ENCODE measurements at regions not wholly inside any gene's neighbourhood (a gene's known extent, or its start where the extent isn't known, plus 50 kb on each side); places are given as distances from the start of the nearest gene placed in this dataset.

DNA sequence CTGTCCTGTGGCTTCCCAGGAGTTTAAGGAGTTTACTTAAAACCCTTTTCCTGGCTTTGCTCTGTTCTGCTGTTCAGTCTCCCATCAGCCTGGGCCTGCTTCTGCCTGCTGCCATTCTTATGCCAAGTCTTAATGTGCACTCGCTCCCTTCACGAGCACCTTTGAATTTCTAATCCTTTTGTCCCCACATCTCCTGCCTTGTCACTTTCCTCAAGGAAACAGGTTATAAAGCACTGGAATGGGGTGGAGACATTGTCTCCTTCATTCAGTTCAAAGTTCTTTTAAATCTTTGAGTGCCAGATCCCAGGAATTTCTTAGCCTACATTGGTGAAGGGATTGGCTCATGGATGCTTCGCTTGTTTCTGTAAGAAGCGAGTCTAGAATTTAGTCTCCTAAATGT is 87.2 kb upstream of the LIFR start:
- intact Hi-C loops (cut with DNase I), result no loop called here
- Histone ChIP-seq H3K36me3 (no peaks in the 10 kb centered on the region), H3K4me1 (peaks cover 17 to 20% (median 18%) of the 10 kb centered on the region in 3 donors), H3K27me3 (no peaks in the 10 kb centered on the region), H3K9me3 (no peaks in the 10 kb centered on the region), H3K4me3 (no peak overlapping the region), H3K27ac (no peak overlapping the region)
- WGBS, 2 donors, result 94 to 97% methylated on average over 4 of the region's 4 CpGs
- FAIRE-seq (no peak), DNase-seq (no peak), ATAC-seq (no peak)
- TF ChIP-seq CTCF (IDR thresholded peaks at IDR 0.05), result no peak

GRCh38 chr5:38645508-38645907 is 89.1 kb upstream of the LIFR start:
- FAIRE-seq (no peak), ATAC-seq (peak in 1 of 4 donors; percentile 51), DNase-seq (no peak)
- H3K4me3 ChIP-seq, result no peak overlapping the region
- H3K27me3 ChIP-seq, result no peaks in the 10 kb centered on the region
- H3K9me3 ChIP-seq, result no peaks in the 10 kb centered on the region
- peaks cover 0 to 1% (median under 1%) of the 10 kb centered on the region in 3 donors for H3K4me1 ChIP-seq
- TF ChIP-seq CTCF (IDR thresholded peaks at IDR 0.05), result no peak
- no peak overlapping the region for H3K27ac ChIP-seq
- intact Hi-C loops (cut with DNase I), result no loop called here
- H3K36me3 ChIP-seq, result no peaks in the 10 kb centered on the region

DNA sequence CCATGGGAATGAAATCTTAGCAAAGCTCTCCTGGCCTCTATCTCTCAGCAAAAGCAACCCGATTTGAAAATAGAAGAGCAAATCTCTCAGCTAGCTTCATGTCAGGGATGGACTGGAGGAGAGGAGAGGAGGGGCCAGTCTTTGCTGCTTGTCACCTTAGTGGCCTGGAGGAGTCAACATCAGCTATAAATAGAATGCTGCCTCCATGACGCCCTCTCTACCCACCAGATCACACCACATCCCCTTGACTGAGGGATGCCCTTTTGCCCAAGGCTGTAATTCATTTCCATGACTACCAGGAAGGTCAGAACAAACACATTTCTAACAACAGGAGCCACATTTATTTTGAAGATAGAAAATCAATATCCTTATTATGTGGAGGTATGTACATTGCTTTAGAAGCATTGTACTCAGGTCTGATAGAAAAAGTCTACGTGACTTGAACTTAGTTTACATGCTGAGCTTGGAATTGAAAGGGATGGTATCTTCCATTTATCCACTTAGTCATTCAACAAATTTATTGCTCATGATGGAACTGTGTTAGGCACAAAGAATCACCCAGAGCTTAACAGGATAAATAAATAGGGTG is 92.4 kb upstream of the LIFR start:
- Histone ChIP-seq H3K9me3 (no peaks in the 10 kb centered on the region), H3K36me3 (no peaks in the 10 kb centered on the region), H3K4me3 (no peak overlapping the region), H3K27me3 (no peaks in the 10 kb centered on the region), H3K27ac (no peak overlapping the region), H3K4me1 (no peaks in the 10 kb centered on the region)
- FAIRE-seq (no peak), ATAC-seq (no peak), DNase-seq (no peak)
- TF ChIP-seq CTCF (IDR thresholded peaks at IDR 0.05), result no peak
- WGBS, 2 donors, result 65 to 70% methylated on average over 3 of the region's 3 CpGs
- intact Hi-C loops (cut with DNase I), result no loop called here

GRCh38 chr5:38650540-38650939 is 94.1 kb upstream of the LIFR start:
- no peak overlapping the region for H3K27ac ChIP-seq
- H3K36me3 ChIP-seq, result no peaks in the 10 kb centered on the region
- FAIRE-seq (no peak), DNase-seq (no peak), ATAC-seq (no peak)
- 47% methylated on average over 7 of the region's 7 CpGs for WGBS, 2 donors
- no peak for TF ChIP-seq CTCF (IDR thresholded peaks at IDR 0.05)
- H3K9me3 ChIP-seq, result no peaks in the 10 kb centered on the region
- no peaks in the 10 kb centered on the region for H3K4me1 ChIP-seq
- H3K4me3 ChIP-seq, result no peak overlapping the region
- intact Hi-C loops (cut with DNase I), result no loop called here
- no peaks in the 10 kb centered on the region for H3K27me3 ChIP-seq

DNA sequence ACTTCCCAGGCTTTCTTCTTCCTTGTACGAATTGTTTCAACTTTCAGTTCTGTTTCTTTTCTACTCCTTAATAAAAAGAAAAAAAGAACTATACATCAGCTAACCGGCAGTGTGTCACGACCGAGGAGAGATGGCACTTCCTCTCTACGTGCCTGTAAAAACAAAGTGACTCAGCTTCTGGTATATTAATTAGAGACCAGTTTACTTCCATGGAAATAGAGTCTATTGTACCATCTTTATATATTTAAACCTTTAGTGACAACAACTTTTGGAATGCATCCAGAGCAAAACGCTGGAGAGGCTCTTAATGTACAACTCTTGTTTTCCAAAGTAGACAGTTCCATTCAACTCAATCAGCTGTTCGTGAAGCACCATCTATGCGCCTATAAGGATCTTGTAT is 94.5 kb upstream of the LIFR start:
- Histone ChIP-seq H3K36me3 (no peaks in the 10 kb centered on the region), H3K27ac (no peak overlapping the region), H3K27me3 (no peaks in the 10 kb centered on the region), H3K4me1 (no peaks in the 10 kb centered on the region), H3K4me3 (no peak overlapping the region), H3K9me3 (no peaks in the 10 kb centered on the region)
- intact Hi-C loops (cut with DNase I), result no loop called here
- FAIRE-seq (no peak), ATAC-seq (no peak), DNase-seq (no peak)
- 78 to 79% methylated on average over 8 of the region's 8 CpGs for WGBS, 2 donors
- TF ChIP-seq CTCF (IDR thresholded peaks at IDR 0.05), result no peak

Data from pancreas (tissue), 10 donors.